ENCODE measurements at regions not wholly inside any gene's neighbourhood (a gene's known extent, or its start where the extent isn't known, plus 50 kb on each side); places are given as distances from the start of the nearest gene placed in this dataset.

- H3K4me2 ChIP-seq (ENCODE audit: low read depth, low read length, poor library complexity, severe bottlenecking): no peak overlapping the region
- H3K9me2 ChIP-seq (replicated peaks; ENCODE audit: low read depth, low read length): no peaks in the 10 kb centered on the region
- H4K20me1 ChIP-seq (ENCODE audit: insufficient read depth, low read length, poor library complexity, severe bottlenecking): no peaks in the 10 kb centered on the region
- no peaks in the 10 kb centered on the region for H3K36me3 ChIP-seq (ENCODE audit: insufficient read depth, low read length)
- TF ChIP-seq CTCF (conservative IDR thresholded peaks at IDR 0.05; ENCODE audit: low read length) (no peak), EZH2phosphoT487 (IDR thresholded peaks at IDR 0.05; ENCODE audit: borderline replicate concordance) (no peak)
- no peaks in the 10 kb centered on the region for H3K27me3 ChIP-seq (ENCODE audit: insufficient read depth, low read length, poor library complexity, severe bottlenecking)
- H3F3A ChIP-seq (ENCODE audit: low read depth): no peaks in the 10 kb centered on the region
- no peak overlapping the region for H3K4me3 ChIP-seq (ENCODE audit: low read length, poor library complexity, severe bottlenecking)
- no peaks in the 10 kb centered on the region for H3K79me2 ChIP-seq (ENCODE audit: insufficient read depth, low read length)
- peaks cover 4% of the 10 kb centered on the region; the same call in 1 of the 2 replicates for H3K9me3 ChIP-seq (ENCODE audit: insufficient read depth, low read depth, low read length)
- H3K9ac ChIP-seq (ENCODE audit: low read depth, low read length, poor library complexity, severe bottlenecking): no peak overlapping the region
- H3K4me1 ChIP-seq (ENCODE audit: insufficient read depth, low read length, poor library complexity, severe bottlenecking): no peaks in the 10 kb centered on the region
- H2AFZ ChIP-seq (ENCODE audit: low read length): no peak overlapping the region
Measured at GRCh38 chr4:145420595-145421214, 60.9 kb upstream of the SMAD1 start.

- Histone ChIP-seq H3K27me3 (ENCODE audit: insufficient read depth, low read length, poor library complexity, severe bottlenecking) (no peaks in the 10 kb centered on the region), H4K20me1 (ENCODE audit: insufficient read depth, low read length, poor library complexity, severe bottlenecking) (no peaks in the 10 kb centered on the region), H3K4me3 (ENCODE audit: low read length, poor library complexity, severe bottlenecking) (no peak overlapping the region), H3K9me3 (ENCODE audit: insufficient read depth, low read depth, low read length) (no peaks in the 10 kb centered on the region), H3K4me1 (ENCODE audit: insufficient read depth, low read length, poor library complexity, severe bottlenecking) (no peaks in the 10 kb centered on the region), H3K36me3 (ENCODE audit: insufficient read depth, low read length) (no peaks in the 10 kb centered on the region), H3F3A (ENCODE audit: low read depth) (no peaks in the 10 kb centered on the region), H3K9me2 (replicated peaks; ENCODE audit: low read depth, low read length) (no peaks in the 10 kb centered on the region), H2AFZ (ENCODE audit: low read length) (no peak overlapping the region), H3K9ac (ENCODE audit: low read depth, low read length, poor library complexity, severe bottlenecking) (no peak overlapping the region), H3K79me2 (ENCODE audit: insufficient read depth, low read length) (no peaks in the 10 kb centered on the region), H3K4me2 (ENCODE audit: low read depth, low read length, poor library complexity, severe bottlenecking) (no peak overlapping the region)
- no peak for TF ChIP-seq EZH2phosphoT487 (IDR thresholded peaks at IDR 0.05; ENCODE audit: borderline replicate concordance)
- TF ChIP-seq CTCF (conservative IDR thresholded peaks at IDR 0.05; ENCODE audit: low read length): no peak
Measured at GRCh38 chr4:145418739-145419138, 62.9 kb upstream of the SMAD1 start.

- H3K79me2 ChIP-seq (ENCODE audit: insufficient read depth, low read length): no peaks in the 10 kb centered on the region
- no peaks in the 10 kb centered on the region for H3K27me3 ChIP-seq (ENCODE audit: insufficient read depth, low read length, poor library complexity, severe bottlenecking)
- H3K9me2 ChIP-seq (replicated peaks; ENCODE audit: low read depth, low read length): no peaks in the 10 kb centered on the region
- TF ChIP-seq EZH2phosphoT487 (IDR thresholded peaks at IDR 0.05; ENCODE audit: borderline replicate concordance) (no peak), CTCF (conservative IDR thresholded peaks at IDR 0.05; ENCODE audit: low read length) (no peak)
- no peaks in the 10 kb centered on the region for H3K36me3 ChIP-seq (ENCODE audit: insufficient read depth, low read length)
- no peaks in the 10 kb centered on the region for H3K9me3 ChIP-seq (ENCODE audit: insufficient read depth, low read depth, low read length)
- H3K4me2 ChIP-seq (ENCODE audit: low read depth, low read length, poor library complexity, severe bottlenecking): no peak overlapping the region
- H3F3A ChIP-seq (ENCODE audit: low read depth): no peaks in the 10 kb centered on the region
- no peaks in the 10 kb centered on the region for H4K20me1 ChIP-seq (ENCODE audit: insufficient read depth, low read length, poor library complexity, severe bottlenecking)
- H3K9ac ChIP-seq (ENCODE audit: low read depth, low read length, poor library complexity, severe bottlenecking): no peak overlapping the region
- H3K4me3 ChIP-seq (ENCODE audit: low read length, poor library complexity, severe bottlenecking): no peak overlapping the region
- no peaks in the 10 kb centered on the region for H3K4me1 ChIP-seq (ENCODE audit: insufficient read depth, low read length, poor library complexity, severe bottlenecking)
- H2AFZ ChIP-seq (ENCODE audit: low read length): no peak overlapping the region
Measured at GRCh38 chr4:145417348-145418130, 64.1 kb upstream of the SMAD1 start.
